ENCODE measurements at regions not wholly inside any gene's neighbourhood (a gene's known extent, or its start where the extent isn't known, plus 50 kb on each side); places are given as distances from the start of the nearest gene placed in this dataset.

DNA sequence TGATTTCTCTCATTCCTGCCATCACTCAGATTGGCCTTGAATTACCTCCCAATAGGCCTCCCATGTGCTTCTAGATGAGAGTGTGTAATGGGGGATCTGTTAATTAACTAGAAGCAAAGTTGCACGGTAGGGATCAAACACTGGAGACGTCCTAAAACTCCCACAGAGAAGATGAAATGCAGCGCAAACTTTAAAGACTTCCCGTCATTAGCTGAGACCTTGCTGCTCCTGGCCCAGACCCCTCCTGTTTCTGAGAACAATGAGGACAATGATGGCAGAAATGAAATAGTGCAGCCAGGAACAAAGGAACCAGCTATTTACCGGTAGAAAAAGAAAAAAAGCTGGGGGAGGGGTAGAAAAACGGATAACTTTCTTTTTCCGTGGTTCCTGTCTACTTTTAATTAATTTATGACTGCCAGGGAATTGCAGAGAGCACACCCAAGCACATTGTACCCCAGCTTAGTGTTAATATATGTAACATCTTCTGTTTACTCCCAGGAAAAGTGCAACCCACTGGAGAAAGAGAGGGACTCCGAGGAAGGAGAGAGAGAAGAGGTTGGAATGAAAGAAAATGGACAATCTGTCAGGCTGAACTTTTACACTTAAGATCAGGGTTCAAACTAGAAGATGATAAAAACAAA, 280.7 kb upstream of the SOX5 start:
- Histone ChIP-seq H4K20me1 (ENCODE audit: insufficient read depth, low read length) (no peaks in the 10 kb centered on the region), H3K4me2 (ENCODE audit: low read length) (no peak overlapping the region), H3K27me3 (ENCODE audit: insufficient read depth, low read length) (no peaks in the 10 kb centered on the region), H2AFZ (ENCODE audit: low read depth, low read length) (no peak overlapping the region), H3K9me3 (ENCODE audit: insufficient read depth, low read depth, low read length) (no peaks in the 10 kb centered on the region), H3K4me3 (ENCODE audit: insufficient read depth, low read depth, low read length) (no peak overlapping the region), H3K79me2 (ENCODE audit: insufficient read depth, low read length) (no peaks in the 10 kb centered on the region), H3K36me3 (ENCODE audit: insufficient read depth, low read length) (no peaks in the 10 kb centered on the region), H3K9ac (ENCODE audit: low read length) (no peak overlapping the region), H3K27ac (ENCODE audit: low read depth, low read length) (no peak overlapping the region), H3K4me1 (ENCODE audit: insufficient read depth, low read length) (peaks cover 15% of the 10 kb centered on the region)
- H3K36me3 Mint-ChIP-seq (ENCODE audit: low read depth, unreplicated experiment): no peaks in the 10 kb centered on the region
- no peak overlapping the region for H3K27ac Mint-ChIP-seq (ENCODE audit: unreplicated experiment)
- H3K27me3 Mint-ChIP-seq (ENCODE audit: low read depth, unreplicated experiment): no peaks in the 10 kb centered on the region
- TF ChIP-seq, protein P1, sequence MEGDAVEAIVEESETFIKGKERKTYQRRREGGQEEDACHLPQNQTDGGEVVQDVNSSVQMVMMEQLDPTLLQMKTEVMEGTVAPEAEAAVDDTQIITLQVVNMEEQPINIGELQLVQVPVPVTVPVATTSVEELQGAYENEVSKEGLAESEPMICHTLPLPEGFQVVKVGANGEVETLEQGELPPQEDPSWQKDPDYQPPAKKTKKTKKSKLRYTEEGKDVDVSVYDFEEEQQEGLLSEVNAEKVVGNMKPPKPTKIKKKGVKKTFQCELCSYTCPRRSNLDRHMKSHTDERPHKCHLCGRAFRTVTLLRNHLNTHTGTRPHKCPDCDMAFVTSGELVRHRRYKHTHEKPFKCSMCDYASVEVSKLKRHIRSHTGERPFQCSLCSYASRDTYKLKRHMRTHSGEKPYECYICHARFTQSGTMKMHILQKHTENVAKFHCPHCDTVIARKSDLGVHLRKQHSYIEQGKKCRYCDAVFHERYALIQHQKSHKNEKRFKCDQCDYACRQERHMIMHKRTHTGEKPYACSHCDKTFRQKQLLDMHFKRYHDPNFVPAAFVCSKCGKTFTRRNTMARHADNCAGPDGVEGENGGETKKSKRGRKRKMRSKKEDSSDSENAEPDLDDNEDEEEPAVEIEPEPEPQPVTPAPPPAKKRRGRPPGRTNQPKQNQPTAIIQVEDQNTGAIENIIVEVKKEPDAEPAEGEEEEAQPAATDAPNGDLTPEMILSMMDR (IDR thresholded peaks at IDR 0.05; ENCODE audit: insufficient read depth, low read depth, low read length): no peak
- no peak for TF ChIP-seq EZH2 (IDR thresholded peaks at IDR 0.05; ENCODE audit: insufficient read depth, low read length)
- H3K4me1 Mint-ChIP-seq (ENCODE audit: low read depth, unreplicated experiment): peaks cover 10% of the 10 kb centered on the region
- no peak for FAIRE-seq
- no peaks in the 10 kb centered on the region for H3K9me3 Mint-ChIP-seq (ENCODE audit: unreplicated experiment)
- DNase-seq (ENCODE audit: low read depth): no peak
- H3K4me3 Mint-ChIP-seq (ENCODE audit: unreplicated experiment): no peak overlapping the region

DNA sequence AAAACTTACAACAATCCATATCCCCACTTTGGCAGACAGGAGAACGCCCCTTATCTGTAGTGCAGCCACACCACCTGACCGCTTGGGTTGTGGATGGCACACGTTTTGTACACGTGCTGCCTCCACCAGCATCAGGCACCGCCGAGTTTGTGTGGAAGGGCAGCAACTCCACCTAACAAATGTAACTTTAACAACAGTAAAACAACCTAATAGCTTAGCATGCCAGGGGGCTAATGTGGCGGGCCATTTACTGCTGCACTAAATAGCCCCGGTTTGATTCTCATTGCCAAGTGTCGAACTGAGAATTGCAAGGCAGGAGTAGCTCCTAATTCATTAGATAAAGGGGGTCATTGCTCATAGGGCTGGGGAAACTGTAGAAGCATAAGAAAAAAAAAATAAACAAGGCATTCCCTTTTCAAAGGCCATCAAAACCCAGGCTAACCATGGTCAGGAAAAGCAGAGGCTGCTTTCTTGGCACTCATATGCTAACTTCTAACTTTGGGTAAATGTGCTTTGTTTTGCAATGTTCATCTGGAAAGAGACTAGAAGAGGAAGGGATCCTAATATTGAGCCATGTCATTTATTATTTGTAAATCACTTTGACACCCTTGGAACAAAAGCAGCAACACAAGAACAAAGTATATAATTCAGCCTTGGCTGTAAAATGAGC, 279.7 kb upstream of the SOX5 start:
- H2AFZ ChIP-seq (ENCODE audit: low read depth, low read length): peak overlapping the region; percentile 55

More for the DNA sequence above, 279.7 kb upstream of the SOX5 start:
- TF ChIP-seq, protein P1 (IDR thresholded peaks at IDR 0.05; ENCODE audit: insufficient read depth, low read depth, low read length): no peak
- no peak for TF ChIP-seq EZH2 (IDR thresholded peaks at IDR 0.05; ENCODE audit: insufficient read depth, low read length)
- Histone ChIP-seq H3K36me3 (ENCODE audit: insufficient read depth, low read length) (no peaks in the 10 kb centered on the region), H3K4me3 (ENCODE audit: insufficient read depth, low read depth, low read length) (no peak overlapping the region), H3K79me2 (ENCODE audit: insufficient read depth, low read length) (no peaks in the 10 kb centered on the region), H3K27ac (ENCODE audit: low read depth, low read length) (no peak overlapping the region), H3K9ac (ENCODE audit: low read length) (no peak overlapping the region), H3K4me2 (ENCODE audit: low read length) (no peak overlapping the region), H3K27me3 (ENCODE audit: insufficient read depth, low read length) (no peaks in the 10 kb centered on the region), H4K20me1 (ENCODE audit: insufficient read depth, low read length) (no peaks in the 10 kb centered on the region), H3K4me1 (ENCODE audit: insufficient read depth, low read length) (peaks cover 15% of the 10 kb centered on the region), H3K9me3 (ENCODE audit: insufficient read depth, low read depth, low read length) (no peaks in the 10 kb centered on the region)
- FAIRE-seq (no peak), DNase-seq (ENCODE audit: low read depth) (no peak)
- Mint-ChIP-seq H3K27ac (ENCODE audit: unreplicated experiment) (no peak overlapping the region), H3K4me1 (ENCODE audit: low read depth, unreplicated experiment) (peaks cover 10% of the 10 kb centered on the region), H3K27me3 (ENCODE audit: low read depth, unreplicated experiment) (no peaks in the 10 kb centered on the region), H3K9me3 (ENCODE audit: unreplicated experiment) (no peaks in the 10 kb centered on the region), H3K4me3 (ENCODE audit: unreplicated experiment) (no peak overlapping the region), H3K36me3 (ENCODE audit: low read depth, unreplicated experiment) (no peaks in the 10 kb centered on the region)
